EL (cell line): ENCODE measurements at regions not wholly inside any gene's neighbourhood (a gene's known extent, or its start where the extent isn't known, plus 50 kb on each side); places are given as distances from the start of the nearest gene placed in this dataset.
"Not testable (repeated sequence)": the region's sequence is repeated elsewhere in the genome, so short reads cannot be mapped to it uniquely, and the experiment has no call there.

Experiments used
- DNase-seq: peaks from one replicate; pipeline ENCODE4 v3.0.0-alpha.2; 2016

DNA sequence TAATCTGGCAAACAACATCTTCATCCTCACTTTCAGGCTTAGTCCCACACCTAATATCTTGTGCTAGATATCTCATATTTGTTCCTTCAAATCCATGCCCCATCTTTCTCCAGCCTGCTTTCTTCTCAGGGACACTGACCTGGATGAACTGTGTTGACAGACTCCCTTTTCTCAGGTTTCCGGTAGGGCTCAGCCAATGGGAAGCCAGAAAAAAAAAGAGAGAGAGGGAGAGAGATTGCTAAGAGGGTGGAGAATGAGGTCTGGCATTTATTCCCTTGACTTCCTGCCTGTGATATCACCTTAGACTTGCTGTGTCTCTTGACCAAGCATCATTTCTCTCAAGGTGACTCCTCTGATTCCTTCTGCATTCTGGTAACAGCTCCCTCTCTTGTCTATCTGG, 145.6 kb upstream of the ABI3BP start:
- DNase-seq: no peak

DNA sequence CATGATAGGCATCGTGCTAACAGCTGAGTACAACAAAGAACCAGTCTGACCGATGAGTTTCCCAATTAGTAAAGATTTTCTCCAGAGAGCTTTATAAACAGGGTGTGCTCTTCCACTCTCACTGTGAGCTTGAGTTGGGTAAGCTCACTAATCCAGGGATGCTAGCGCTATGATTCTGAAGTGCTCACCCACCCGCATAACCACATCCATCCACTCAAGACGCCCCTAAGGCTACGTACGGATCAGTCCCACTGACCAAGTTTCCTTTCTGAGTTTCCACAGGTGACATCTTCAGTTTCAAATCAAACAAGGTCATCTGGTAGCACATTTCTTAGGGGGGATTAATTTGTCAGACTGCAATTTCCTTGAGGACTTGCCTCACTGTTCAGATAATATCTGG, 141.1 kb upstream of the ABI3BP start:
- DNase-seq: no peak

DNA sequence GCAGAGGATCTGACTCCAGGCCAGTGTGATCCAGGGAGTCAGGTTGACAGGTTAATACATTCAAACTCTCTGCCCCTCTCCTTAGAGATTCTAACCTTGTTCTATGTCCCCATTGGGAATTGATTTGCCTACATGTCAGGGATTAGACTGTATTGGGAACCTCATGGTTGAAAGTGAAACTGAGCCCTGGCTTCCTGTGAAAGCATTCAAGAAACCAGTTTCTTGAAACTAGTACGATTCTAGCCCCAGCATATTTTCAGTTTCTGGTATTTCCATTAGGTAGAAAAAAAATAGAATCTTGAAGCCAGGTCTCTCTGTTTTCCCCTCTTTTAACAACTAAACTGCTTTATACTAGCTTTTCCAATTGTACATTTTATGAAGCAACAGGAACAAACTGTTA, 140.4 kb upstream of the ABI3BP start:
- no peak for DNase-seq

DNA sequence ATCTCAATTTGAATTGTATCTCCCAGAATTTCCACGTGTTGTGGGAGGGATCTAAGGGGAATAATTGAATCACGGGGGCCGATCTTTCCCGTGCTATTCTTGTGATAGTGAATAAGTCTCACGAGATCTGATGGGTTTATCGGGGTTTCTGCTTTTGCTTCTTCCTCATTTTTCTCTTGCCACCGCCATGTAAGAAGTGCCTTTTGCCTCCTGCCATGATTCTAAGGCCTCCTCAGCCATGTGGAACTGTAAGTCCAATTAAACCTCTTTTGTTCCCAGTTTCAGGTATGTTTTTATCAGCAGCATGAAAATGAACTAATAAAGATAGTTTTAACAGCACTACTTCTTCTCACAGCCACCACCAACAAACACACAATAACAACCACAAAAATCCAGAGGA, 140.0 kb upstream of the ABI3BP start:
- DNase-seq: not testable (repeated sequence)

DNA sequence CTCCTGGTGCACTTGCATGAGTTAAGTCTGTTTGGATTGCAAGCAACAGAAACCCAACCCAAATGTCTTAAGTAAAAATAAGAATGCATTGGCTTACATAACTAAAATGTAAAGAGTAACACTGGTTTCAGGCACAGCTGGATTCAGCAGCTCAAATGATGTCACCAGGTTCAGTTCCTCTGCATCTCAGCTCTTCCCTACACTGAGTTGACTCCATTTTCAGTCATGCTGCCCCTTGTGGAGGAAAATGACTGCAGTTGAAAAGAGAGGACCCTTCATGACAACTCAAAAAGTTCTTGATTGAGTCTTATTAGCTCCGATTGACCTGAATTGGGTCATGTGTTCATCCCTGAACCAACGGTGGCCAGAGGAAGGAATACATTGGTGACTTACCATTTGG, 138.5 kb upstream of the ABI3BP start:
- no peak for DNase-seq

DNA sequence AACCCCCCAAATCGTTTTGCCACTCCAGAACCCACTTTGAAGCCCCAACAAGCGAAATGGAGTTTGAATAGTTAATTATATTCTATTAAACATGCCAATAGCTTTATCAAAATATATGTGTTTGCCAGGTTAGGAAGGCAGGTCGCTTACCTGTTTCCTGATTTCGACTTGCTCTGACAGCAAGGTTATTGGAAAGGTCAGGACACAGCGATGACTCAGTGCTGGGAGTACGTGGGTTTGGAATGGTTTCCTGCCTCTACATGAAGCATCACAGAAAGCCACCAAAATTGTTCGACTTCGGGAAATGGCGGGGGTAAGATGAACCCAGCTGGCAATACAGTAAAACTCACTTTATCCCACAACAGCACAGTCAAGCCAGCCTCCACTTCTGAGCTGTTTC, 135.6 kb upstream of the ABI3BP start:
- DNase-seq: no peak

DNA sequence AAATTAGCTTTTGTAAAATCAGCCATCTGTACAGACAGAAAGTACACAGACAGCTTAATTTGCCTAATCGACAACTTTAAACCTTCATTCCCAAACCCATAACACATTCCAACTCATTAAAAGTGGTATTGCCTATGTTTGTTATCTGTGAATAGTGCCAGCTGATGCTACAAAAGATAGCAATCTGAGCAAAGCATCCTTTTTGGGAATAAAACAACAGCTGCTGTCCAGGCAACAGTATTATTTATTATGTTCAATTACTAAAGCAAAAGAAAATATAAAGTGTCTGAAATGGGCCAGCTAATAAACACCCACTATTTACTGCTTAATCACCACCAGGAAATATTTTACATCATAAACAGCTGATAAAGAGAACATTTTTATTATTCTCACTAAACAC, 134.8 kb upstream of the ABI3BP start:
- no peak for DNase-seq

DNA sequence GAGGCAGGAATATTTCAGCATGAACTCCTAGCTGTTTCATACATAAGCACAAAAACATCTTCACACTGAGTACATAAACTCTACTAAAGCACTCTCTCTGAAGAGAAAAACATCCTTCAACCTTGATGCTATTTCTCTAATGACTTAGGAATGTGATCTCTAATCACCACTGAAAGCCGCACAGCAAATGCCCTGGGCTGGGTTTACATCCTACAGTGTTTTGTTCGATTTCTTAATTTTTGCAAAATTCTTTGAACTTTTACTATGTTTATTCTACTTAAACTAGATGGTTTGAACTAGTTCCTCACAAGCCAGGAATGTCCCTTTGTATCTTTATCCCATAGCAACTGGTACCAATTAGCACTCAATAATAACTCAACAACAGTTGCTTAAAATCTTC, 130.9 kb upstream of the ABI3BP start:
- peak; percentile 54 for DNase-seq

DNA sequence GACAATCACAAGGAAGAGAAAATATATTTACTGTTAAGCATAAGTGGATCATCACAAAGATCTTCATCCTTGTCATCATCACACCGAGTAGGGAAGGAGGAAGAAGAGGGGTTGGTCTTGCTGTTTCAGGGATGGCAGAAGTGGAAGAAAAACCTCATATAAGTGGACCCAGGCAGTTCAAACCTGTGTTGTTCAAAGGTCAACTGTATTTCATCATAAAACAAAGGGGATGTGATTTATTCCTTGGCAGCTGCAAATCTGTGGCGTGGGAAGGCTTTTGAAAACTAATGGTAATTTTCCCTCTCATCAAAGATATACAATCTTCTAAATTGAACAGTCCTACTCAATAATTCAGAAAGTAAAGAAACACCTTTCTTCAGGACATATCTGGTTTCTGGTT, 129.9 kb upstream of the ABI3BP start:
- no peak for DNase-seq

DNA sequence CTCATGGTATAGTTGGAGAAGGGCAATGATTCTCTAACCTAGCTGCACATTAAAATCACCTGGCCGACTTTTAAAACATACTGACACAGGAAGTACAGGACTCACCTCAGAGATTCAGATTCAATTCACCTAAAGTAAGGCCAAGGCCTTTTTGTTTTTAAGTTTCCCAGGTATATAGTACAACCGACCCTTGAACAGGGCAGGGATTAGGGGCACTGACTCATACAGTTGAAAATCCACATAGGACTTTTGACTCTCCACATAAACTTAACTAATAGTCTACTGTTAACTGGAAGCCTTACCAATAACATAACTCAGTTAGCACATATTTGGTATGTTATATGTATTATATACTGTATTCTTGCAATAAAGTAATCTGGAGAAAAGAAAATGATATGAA, 129.5 kb upstream of the ABI3BP start:
- no peak for DNase-seq

DNA sequence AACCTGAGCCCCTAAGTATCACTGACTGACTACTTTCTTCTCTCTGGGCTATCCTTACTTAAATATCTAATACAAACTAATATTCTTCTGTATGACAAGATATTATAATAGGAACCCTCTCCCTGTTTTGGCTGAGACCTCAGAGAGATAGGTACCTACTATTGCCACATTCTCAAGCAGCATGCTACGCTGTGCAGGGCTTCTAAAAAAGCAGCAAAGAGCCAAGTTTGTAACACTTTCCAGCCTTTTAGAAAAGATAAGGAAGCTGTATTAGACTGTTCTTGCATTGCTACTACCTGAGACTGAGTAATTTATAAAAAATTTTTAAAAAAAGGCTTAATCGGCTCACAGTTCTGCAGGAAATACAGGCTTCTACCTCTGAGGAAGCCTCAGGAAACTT, 126.8 kb upstream of the ABI3BP start:
- DNase-seq: no peak

DNA sequence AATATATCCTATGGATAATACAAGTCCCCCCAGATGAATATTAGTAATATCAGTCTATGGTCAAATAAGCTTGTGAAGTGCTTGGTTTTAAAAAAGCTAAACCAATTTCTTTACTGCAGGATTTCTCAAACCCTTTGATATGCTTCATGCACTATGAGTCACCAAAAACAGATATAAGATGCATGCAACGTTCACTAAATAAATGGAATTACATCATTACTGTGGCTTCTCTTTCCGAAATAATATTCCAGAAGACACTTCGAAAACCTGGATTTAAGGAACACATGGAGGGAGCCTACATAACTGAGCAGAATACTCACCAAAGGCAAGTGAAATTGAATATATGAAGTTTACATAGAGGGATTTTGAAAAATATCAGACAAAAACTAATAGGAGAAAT, 126.3 kb upstream of the ABI3BP start:
- DNase-seq: peak; percentile 76

DNA sequence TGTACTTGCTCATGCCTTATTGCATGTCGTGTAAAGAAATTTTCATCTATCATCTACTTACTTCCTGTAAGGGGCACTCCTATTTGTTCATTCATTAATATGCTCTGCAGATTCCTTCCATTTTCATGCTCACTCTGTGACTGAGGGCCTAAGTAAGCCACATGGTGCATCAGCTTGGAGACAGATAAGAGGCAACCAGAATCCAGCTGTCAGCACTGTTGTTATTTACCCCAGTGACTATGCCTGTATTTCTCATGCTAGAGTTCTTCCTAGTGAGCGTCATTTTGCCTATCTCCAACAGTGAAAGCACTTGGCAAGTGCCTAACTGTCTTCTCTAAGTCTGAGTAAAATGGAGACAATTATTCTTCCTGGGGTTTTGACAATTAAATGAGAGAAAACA, 124.8 kb upstream of the ABI3BP start:
- DNase-seq: no peak

DNA sequence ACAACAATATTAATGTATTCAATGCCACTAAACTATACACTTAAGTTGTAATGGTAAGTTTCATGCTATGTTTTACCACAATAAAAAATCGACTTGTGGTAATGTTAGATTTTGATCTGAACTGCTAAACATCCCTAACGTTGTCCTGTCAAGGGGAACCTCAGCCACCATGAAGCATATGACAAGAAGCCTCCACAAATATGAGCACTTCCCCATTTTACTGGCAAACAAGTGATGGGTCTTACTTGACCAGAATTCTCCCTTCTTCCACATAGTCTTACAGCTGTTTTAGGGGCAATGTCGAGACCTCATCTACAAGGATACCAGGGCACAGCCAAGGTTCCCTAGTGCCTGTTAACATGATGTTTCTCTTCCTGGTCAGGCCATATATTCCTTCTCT, 124.2 kb upstream of the ABI3BP start:
- no peak for DNase-seq

DNA sequence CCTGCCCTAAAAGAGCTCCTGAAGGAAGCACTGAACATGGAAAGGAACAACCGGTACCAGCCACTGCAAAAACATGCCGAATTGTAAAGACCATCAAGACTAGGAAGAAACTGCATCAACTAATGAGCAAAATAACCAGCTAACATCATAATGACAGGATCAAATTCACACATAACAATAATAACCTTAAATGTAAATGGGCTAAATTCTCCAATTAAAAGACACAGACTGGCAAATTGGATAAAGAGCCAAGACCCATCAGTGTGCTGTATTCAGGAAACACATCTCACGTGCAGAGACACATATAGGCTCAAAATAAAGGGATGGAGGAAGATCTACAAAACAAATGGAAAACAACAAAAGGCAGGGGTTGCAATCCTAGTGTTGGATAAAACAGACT, 117.1 kb upstream of the ABI3BP start:
- DNase-seq: not testable (repeated sequence)

DNA sequence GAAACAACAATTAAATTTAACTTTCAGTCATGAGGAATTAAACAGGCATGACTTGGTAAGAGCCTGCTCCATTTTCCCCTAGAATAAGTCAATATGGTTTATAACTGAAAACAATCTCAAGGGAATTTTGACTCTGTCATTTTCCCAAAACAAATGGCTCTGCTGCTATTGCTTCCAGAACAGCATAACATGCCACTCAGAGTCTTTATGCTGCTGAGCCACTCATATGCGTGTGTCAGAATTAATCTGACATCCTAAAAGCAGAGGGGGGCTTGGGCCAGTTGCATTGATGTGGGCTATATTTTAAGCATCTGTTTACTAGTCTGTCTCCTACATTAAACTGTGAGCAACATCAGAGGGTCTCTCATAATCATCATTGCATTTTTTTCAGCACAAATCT, 111.1 kb upstream of the ABI3BP start:
- no peak for DNase-seq

DNA sequence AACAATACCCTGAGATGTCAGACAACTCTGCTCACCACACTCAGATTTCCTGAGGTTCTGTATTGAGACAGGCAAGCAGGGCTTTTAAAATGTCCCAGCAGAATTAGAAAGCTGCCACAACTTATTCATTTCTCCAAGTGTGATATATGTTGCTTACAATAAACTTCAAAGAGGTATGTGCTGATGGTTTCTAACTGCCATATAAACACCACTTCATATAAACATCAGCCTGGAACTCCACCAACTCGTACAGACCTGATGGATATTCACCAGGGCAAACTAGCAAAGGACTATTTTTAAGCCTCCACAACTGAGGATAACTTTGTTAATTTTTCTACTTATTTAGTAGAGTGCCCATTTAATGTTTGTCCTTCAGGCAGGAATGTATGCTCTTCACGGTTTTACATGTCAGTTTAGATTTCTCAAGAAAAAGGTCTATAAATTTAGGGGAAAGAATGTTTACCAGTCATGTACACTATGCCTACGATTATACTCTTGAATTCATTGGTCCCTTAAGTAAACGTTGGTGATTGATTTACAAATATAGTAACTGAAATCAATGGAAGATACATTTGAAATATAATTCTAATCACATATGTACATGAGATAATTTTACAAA, 109.6 kb upstream of the ABI3BP start:
- no peak for DNase-seq

DNA sequence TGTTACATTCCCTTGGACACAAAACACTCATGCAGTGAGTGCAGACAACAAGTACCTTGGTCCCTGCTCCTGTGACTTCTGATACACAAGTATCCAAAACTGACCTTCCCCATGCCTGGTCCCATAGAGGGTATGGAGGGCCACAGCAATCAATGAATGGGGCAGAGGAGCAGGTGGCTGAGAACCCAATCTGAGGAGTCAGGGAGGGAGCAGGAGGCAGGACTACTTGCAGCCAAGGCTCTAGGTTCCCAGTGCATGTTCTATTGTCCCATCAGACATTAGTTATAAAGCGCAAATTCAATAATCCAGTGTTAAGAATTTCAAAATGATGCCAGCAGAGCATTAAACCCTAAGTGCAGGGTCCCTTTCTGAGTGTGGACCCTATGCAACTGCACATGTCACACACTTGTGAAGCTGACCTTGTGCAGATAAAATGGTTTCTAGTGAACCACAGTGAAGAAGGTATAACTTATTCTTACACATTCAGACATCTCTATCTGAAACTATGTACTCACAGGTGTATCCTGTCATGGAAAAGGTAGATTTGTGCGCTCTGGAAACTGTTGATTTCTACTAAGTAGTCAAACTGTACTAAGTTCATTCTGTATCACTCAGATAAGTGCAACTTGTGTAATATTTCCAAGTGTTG, 107.3 kb upstream of the ABI3BP start:
- DNase-seq: no peak

DNA sequence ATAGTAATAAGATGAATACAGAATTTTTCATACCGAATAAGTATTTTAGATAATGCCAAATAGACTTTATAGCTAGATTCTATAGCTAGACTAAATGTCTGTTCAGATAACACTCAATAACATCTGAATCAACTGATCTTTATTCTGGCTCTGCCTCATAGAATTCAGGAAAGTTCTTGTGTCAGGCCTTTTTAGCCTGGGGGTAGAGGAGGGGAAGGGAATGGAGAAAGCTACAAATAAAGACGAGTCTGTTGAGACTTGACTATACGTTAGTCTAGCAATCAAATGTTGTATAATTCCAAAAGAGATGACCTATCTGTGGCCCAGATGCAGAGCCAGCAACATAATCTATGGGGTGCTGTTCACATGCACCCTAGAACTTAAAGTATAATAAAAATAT, 106.6 kb upstream of the ABI3BP start:
- DNase-seq: no peak

DNA sequence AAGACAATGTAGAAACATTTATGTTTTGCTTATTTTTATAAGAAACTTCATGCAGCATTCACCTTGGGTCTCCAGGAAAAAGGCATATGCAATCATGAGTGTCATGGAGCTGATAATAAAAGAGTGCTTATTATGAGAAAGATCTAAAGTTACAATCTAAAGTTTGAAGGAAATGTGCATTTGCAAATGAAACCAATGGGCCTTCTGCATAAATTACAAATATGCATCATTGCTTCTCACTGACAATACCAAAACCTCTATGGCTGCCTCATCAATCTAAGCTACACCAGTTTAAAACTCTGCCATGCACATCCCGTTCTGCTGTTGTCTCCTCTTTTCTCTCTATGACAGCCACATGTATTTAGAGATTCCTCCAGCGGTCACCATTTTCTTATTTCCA, 103.2 kb upstream of the ABI3BP start:
- DNase-seq: no peak

DNA sequence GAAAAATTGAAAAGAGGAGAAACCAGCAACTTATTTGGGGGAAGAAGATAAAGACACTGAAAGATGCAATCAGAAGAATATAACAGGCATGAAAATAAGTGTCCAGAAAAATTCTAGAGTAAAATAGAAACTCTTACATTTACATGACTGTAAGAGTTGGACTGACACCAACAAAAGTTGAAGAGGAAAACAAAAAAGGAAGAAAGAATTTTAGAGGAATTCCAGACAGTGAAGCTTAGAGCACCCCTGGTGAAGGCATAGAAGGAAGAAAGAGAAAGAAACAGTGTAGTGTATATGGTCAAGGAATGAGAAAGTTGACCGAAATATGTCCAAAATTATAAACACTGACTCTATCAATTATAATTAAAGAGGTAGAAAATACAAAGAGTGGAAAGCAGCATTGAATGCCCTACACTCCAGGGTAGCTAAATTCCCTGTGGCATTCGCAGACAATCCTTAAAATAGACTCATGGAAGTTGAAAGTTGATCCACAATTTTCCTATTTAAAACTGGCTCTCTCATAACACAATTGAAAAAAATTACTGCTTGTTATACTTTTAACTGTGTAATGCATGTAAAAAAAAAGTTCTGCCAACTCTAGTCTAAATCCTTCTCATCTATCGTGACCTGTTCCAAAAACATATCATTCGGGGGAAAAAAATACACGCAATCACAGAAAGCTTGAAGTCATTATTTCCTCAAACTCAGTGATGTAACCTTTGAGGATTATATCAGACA, 102.6 kb upstream of the ABI3BP start:
- DNase-seq: peak; percentile 8

DNA sequence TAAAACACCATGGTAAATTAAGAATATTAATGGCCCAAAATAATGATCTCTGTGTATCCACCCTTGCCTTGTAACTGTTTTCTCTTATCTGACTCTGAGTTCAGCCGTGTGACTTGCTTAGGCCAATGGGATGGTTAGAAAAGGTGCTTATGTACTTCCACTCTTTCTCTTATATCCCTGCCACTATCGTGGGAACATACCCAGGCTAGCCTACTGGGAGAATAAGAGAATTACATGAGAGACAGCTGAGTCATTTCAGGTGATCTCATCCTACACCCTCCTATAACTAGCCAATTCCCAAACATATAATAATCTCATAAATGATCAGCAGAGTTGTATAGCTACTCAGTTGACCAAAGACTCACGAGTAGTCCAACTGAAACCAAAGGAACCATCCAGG, 98.3 kb upstream of the ABI3BP start:
- peak; percentile 51 for DNase-seq

DNA sequence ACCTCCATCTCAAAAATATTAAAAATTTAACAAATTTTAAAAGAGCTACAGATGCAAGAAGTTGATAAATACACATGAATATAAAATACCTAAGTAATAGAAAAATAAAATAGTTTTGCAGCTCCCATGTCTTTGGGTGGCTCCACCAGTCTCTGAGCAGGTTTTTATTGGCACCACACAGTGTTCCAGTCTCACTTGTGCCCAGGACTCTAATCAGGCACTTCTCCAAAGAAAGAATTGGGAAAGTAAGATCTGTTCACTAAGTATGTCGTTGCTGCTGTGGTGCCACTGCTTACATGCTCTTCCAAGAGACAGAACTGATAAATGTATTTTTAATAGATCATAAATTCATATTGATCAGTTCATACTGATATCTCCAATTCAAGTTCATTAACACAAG, 92.5 kb upstream of the ABI3BP start:
- DNase-seq: no peak

DNA sequence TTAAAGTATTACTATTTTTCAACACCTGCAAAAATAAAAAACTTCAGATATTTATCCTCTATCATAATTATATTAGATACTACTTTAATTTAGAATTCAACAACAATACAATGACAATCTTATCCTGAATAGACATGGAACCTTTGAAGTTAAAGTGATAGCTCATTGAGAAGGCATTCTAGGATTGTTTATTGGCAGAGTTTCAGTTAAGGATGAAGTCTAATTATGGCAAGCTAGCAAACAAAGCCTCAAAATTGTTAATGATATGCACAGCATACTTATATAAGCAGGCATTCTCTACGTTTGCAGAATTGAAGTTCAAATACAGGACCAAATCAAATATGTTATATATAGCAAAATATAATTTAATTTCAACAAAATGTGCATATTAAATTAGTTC, 91.2 kb upstream of the ABI3BP start:
- peak; percentile 40 for DNase-seq

DNA sequence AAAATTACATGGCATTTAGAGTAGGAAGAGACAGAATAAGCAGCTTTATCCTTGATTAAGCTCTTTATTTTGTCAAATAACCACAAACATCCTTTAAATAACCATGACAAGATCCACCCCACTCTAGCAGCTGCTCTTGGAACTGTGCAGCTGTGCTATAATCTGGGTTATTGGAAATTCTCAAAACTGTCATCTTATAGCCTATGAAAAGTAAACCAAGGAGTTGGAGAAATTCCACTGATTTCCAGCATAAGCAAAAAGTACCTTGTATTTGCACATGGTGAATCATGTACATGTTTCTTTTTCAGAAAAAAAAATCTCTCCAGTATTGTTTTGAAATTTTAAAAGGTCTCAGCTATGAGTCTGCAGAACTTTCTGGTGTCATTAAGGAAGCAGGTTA, 88.8 kb upstream of the ABI3BP start:
- DNase-seq: no peak
